LNCAP (cell line): ENCODE measurements at regions not wholly inside any gene's neighbourhood (a gene's known extent, or its start where the extent isn't known, plus 50 kb on each side); places are given as distances from the start of the nearest gene placed in this dataset.

Experiments
- TF ChIP-seq, protein P1 (sequence below): fragments of 450-650 bp; IDR thresholded peaks from 2 replicates; pipeline ENCODE4 v1.5.1; 2017; ENCODE audit warnings: mild to moderate bottlenecking

DNA sequence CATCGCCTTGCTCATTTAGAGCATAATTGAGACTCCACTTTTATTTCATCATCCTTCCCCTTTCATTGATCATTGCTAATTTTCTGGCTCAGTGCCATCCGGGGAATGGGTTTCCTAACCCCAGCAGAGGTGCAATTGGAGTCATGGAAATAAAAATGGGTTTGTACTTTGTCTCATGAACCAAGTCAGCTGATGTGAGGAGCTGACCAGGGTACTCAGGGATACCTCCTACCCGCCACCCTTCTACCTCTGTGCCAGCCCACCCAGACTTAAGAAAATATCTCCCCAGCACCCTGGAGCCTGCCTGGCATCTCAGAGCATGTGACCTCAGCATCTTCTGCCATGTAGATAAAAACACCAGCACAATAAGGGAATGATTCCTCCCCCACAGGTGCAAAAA, 59.1 kb upstream of the MAFB start:
- TF ChIP-seq, protein P1, sequence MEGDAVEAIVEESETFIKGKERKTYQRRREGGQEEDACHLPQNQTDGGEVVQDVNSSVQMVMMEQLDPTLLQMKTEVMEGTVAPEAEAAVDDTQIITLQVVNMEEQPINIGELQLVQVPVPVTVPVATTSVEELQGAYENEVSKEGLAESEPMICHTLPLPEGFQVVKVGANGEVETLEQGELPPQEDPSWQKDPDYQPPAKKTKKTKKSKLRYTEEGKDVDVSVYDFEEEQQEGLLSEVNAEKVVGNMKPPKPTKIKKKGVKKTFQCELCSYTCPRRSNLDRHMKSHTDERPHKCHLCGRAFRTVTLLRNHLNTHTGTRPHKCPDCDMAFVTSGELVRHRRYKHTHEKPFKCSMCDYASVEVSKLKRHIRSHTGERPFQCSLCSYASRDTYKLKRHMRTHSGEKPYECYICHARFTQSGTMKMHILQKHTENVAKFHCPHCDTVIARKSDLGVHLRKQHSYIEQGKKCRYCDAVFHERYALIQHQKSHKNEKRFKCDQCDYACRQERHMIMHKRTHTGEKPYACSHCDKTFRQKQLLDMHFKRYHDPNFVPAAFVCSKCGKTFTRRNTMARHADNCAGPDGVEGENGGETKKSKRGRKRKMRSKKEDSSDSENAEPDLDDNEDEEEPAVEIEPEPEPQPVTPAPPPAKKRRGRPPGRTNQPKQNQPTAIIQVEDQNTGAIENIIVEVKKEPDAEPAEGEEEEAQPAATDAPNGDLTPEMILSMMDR: no peak

DNA sequence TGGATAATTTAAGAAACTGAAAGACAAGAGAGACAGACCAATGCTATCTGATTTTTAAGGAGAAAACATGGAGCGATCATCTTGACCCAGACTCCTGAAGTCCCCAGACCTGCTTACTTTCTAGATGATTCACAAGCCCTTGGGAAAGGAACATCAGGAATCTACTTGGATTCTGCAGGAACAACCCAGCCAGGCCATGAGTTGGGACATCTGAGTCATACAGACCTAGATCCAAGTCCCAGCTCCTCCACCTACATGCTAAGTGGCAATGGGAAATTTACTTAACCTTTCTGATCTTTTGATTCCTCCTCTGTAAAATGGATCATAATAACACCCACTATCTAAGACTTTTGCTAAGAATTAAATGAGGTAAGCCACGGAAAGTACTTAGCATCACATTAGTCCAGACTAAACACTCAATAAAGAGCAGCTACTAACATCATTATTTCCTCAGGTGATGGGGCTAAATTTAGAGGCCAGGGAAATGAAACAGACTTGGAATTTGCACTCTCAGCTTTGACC, 61.0 kb upstream of the MAFB start:
- TF ChIP-seq, protein P1: no peak

DNA sequence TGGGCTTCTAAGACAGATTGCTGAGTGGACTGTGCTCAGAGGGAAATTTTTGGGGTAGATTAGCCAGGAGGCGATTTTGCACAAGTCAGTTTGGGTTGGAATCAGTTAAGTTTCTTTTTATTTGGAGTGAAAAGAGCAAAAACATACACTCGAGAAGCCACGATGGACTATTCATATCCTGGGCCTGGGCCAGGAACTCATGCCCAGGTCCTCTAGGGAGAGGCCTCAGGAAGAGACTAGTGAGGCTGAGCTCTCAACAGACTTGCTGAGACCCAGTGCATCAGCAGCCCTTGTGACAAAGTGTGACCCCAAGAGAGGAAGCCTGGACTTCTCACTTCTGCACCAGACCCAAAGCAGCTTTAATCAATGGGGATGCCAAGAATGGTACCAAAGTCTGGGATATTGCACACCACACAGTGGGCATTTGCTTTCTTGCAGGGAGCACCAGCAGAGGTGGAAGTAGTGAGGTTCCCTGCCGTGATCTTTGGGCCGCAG, 61.6 kb upstream of the MAFB start:
- TF ChIP-seq, protein P1: no peak

DNA sequence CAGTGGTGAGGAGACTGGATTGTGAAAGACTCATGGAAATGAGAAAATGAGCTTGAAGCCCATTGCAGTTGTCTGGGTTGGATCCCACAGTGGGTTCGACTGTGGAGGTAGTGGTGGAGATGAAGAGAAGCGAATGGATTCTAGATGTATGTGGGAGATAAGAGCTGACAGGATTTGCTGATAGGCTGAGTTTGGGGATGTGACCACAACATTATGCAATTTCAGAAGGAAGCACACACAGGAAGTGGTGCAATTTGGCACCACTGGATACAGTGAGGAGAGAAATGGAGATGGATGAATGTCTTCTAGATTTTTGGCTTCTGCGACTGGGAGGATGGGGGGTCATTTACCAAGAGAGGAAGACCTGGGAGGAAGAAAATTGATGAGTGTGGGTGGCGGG, 64.4 kb upstream of the MAFB start:
- TF ChIP-seq, protein P1: no peak

DNA sequence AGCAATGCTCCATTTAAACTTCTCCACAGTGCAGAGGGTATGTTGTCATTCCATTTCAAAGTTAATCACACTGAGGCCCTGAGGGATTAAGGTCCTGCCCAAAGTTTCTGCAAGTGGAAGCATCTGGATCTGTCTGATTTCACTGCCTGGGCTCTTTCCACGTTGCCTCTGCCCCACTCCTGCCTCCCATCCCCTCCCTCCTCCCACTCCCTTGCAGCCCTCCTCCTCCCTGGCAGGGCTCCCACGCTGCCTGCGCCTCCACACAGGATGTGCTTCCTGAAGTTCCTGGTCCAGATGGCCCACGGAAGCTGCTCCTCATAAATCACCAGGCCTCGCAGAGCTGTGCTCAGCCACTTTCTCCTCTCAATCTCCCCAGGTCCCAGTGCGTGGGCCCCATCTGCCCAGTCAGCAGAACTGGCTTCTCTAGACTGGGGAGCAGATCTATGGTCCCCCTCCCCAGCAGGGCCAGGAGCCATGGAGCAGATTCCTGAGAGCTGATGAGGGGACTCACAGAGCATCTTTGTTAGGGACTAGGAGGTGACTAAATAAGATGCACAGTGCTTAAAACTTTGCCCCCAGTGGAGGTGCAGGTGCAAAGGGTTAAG, 65.4 kb upstream of the MAFB start:
- TF ChIP-seq, protein P1: no peak

DNA sequence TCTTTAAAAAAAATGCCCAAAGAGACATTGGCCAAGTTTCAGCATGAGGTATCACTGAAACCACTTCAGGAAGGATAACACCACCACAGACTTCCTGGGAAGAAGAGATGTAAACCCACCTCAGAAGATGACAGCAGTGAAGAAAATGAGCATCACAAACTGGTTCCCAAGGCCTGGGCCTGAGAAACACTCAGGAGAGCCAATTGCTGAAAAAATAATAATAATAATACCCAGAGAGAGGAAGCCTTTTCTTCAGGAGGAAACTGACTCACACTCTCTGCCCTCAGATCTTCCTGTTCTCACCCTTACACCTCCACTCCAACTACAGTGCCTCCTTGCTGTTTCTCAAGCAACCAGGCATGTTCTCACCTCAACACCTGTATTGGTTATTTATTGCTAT, 68.1 kb upstream of the MAFB start:
- TF ChIP-seq, protein P1: no peak

DNA sequence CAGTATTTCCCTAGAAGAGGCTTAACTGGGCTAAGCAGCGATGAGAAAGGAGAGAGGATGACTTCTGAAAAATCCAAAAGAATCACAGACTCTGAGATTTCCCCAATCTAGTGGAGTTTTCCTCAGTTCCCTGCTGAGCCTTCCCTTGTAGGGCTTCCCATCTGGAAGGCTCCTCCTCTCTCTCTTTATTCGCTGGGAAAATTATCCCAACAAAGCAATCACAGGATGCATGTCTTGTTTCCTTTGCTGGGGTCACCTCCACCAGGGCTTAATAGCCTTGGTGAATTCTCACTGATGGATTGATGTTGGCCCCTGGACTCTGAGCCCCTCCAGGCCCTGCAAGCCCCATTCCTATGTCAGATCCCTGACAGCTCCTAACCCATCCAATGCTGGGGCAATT, 69.8 kb upstream of the MAFB start:
- TF ChIP-seq, protein P1: no peak

DNA sequence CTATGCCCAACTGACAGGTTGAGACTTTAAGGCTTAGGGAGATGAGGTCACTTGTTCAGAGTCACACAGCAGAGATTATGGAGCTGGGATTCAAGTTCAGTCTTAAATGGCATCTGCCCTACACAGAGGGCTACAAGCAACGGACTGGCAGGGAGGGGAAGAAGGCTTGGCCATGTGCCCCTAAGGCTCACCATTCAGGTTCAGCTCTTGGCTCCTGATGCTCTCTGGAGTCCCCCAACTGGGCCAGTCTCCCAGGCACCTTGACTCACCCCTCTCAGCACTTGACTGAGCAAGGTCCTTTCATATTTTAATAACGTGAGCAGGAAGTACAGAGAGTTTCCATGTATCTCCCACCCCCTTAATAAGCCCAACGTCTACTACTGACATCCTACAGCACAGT, 71.4 kb upstream of the MAFB start:
- TF ChIP-seq, protein P1: no peak
